B cell (primary cell): ENCODE measurements at regions not wholly inside any gene's neighbourhood (a gene's known extent, or its start where the extent isn't known, plus 50 kb on each side); places are given as distances from the start of the nearest gene placed in this dataset.

ENCODE experiments used
- ATAC-seq: fragments of 200-7000 bp; cut with Tn5 transposase; one replicate; pipeline ENCODE4 v1.10.0; 2021; ENCODE audit warnings: low read depth, mild to moderate bottlenecking, moderate number of reproducible peaks, moderate library complexity
- CTCF ChIA-PET: fragments of 350-600 bp; sonication (Branson Sonifier 250); formaldehyde crosslinking; loops from one replicate; lab custom pipeline; 2021; ENCODE audit warnings: antibody characterized with exemption, inconsistent platforms; lab: Charles Lee
- POLR2A ChIA-PET: fragments of 350-600 bp; sonication (Branson Sonifier 250); formaldehyde crosslinking; loops from one replicate; lab custom pipeline; 2021; ENCODE audit warnings: antibody characterized with exemption; lab: Charles Lee
- DNase-seq: peaks from one replicate; pipeline ENCODE4 v3.0.0; 2013
- H2AFZ ChIP-seq: 2 replicates; pipeline ENCODE4 v1.6.1; 2012; ENCODE audit warnings: mild to moderate bottlenecking, low read depth, low read length; ENCODE audit not compliant: insufficient read depth, poor library complexity, severe bottlenecking
- H3K27ac ChIP-seq, 2 donors: 1 replicate in 1 of 2; 2 replicates in 1 of 2; pipeline ENCODE4 v1.5.1; 2012 to 2013; ENCODE audit warnings: low read length in 2 of 2, mild to moderate bottlenecking in 2 of 2, moderate library complexity in 1 of 2
- H3K27me3 ChIP-seq, 4 experiments: fragments of 200-600 bp in 1 of 4; sonication (generic) in 1 of 4; replicated peaks in 1 of 4; 1 replicate in 2 of 4; 2 replicates in 2 of 4; pipeline versions ENCODE4 v1.6.1 to v1.7.0; 2013 to 2016; ENCODE audit warnings: low read length in 3 of 4, mild to moderate bottlenecking in 2 of 4, mixed read lengths in 1 of 4, moderate library complexity in 1 of 4; ENCODE audit not compliant: insufficient read depth in 4 of 4, control insufficient read depth in 3 of 4; ENCODE audit errors: control extremely low read depth in 1 of 4
- H3K36me3 ChIP-seq, 2 experiments: replicated peaks in 1 of 2; 1 replicate in 1 of 2; 2 replicates in 1 of 2; pipeline versions ENCODE4 v1.6.1 to v1.7.1; 2013; ENCODE audit warnings: low read length in 1 of 2; ENCODE audit not compliant: insufficient read depth in 2 of 2, control insufficient read depth in 1 of 2; ENCODE audit errors: control extremely low read depth in 1 of 2, extremely low read depth in 1 of 2
- H3K4me1 ChIP-seq, 2 donors: fragments of 200-600 bp in 1 of 2; sonication (generic) in 1 of 2; 1 replicate in 1 of 2; 2 replicates in 1 of 2; pipeline versions ENCODE4 v1.5.1 to v1.6.1; 2013 to 2017; ENCODE audit warnings: low read length in 2 of 2; ENCODE audit not compliant: control insufficient read depth in 2 of 2, insufficient read depth in 2 of 2
- H3K4me2 ChIP-seq: replicated peaks from 2 replicates; pipeline ENCODE3; 2012; ENCODE audit warnings: mild to moderate bottlenecking, low read depth, low read length; ENCODE audit not compliant: poor library complexity, severe bottlenecking
- H3K4me3 ChIP-seq, 5 experiments: fragments of 200-600 bp in 1 of 5; sonication (generic) in 1 of 5; 1 replicate in 3 of 5; 2 replicates in 2 of 5; pipeline versions ENCODE4 v1.5.1 to v1.7.0; 2011 to 2016; ENCODE audit warnings: low read length in 4 of 5, mild to moderate bottlenecking in 4 of 5, low read depth in 2 of 5, control low read depth in 1 of 5, moderate library complexity in 1 of 5; ENCODE audit not compliant: insufficient read depth in 1 of 5; ENCODE audit errors: control extremely low read depth in 1 of 5, extremely low read depth in 1 of 5
- H3K79me2 ChIP-seq: fragments of 200-600 bp; sonication (generic); one replicate; pipeline ENCODE4 v1.6.0; 2016; ENCODE audit warnings: low read length; ENCODE audit not compliant: control insufficient read depth, insufficient read depth
- H3K9ac ChIP-seq: fragments of 200-600 bp; sonication (generic); 2 replicates; pipeline ENCODE4 v1.6.1; 2017; ENCODE audit warnings: mild to moderate bottlenecking, low read length, moderate library complexity
- H3K9me3 ChIP-seq, 3 donors: one replicate each; pipeline versions ENCODE4 v1.6.1 to v1.7.1; 2013; ENCODE audit warnings: low read length in 2 of 3; ENCODE audit not compliant: control insufficient read depth in 2 of 3, insufficient read depth in 1 of 3; ENCODE audit errors: control extremely low read depth in 1 of 3
- H4K20me1 ChIP-seq: 2 replicates; pipeline ENCODE4 v1.6.0; 2012; ENCODE audit warnings: mild to moderate bottlenecking, low read length; ENCODE audit not compliant: insufficient read depth, control insufficient read depth, poor library complexity, severe bottlenecking
- H3K27ac Mint-ChIP-seq: one replicate; pipeline ENCODE4 v1.8.0; 2021; ENCODE audit warnings: mixed read lengths
- H3K27me3 Mint-ChIP-seq: one replicate; pipeline ENCODE4 v1.8.0; 2021; ENCODE audit warnings: mixed read lengths
- H3K4me1 Mint-ChIP-seq: one replicate; pipeline ENCODE4 v1.8.0; 2021; ENCODE audit warnings: mixed read lengths
- H3K4me3 Mint-ChIP-seq: one replicate; pipeline ENCODE4 v1.8.0; 2021; ENCODE audit warnings: mixed read lengths
- H3K9me3 Mint-ChIP-seq: one replicate; pipeline ENCODE4 v1.8.0; 2022; ENCODE audit warnings: mixed read lengths; ENCODE audit not compliant: insufficient read depth
- CTCF ChIP-seq: fragments of 200-600 bp; IDR thresholded peaks from one replicate; pipeline ENCODE4 v1.8.0; 2022; ENCODE audit warnings: antibody characterized with exemption, mild to moderate bottlenecking
- EZH2 ChIP-seq: IDR thresholded peaks from 2 replicates; pipeline ENCODE4 v1.6.1; 2012; ENCODE audit warnings: borderline replicate concordance, low read depth, mild to moderate bottlenecking, moderate library complexity, low read length; ENCODE audit not compliant: insufficient read depth, poor library complexity, severe bottlenecking
- WGBS: methylation state at CpG from one replicate; pipeline ENCODE4 v1.1.5; 2013; ENCODE audit warnings: missing lambda C conversion rate; ENCODE audit not compliant: insufficient coverage; 5-methylcytosine and 5-hydroxymethylcytosine counted together
- intact Hi-C: fragments of 100-400 bp; cut with micrococcal nuclease; formaldehyde crosslinking; loops from one replicate; pipeline ENCODE4 v1.10.0; 2022

- Histone ChIP-seq H3K9me3 (no peaks in the 10 kb centered on the region), H3K4me3 (no peak overlapping the region), H3K27ac (no peak overlapping the region), H3K79me2 (no peaks in the 10 kb centered on the region), H3K4me1 (no peaks in the 10 kb centered on the region), H4K20me1 (no peaks in the 10 kb centered on the region), H2AFZ (no peak overlapping the region), H3K27me3 (no peaks in the 10 kb centered on the region), H3K9ac (no peak overlapping the region), H3K4me2 (no peak overlapping the region), H3K36me3 (no peaks in the 10 kb centered on the region)
- no peaks in the 10 kb centered on the region for H3K4me1 Mint-ChIP-seq
- ChIA-PET POLR2A (no interaction called here), CTCF (no interaction called here)
- H3K27ac Mint-ChIP-seq = no peak overlapping the region
- H3K4me3 Mint-ChIP-seq = no peak overlapping the region
- no peaks in the 10 kb centered on the region for H3K27me3 Mint-ChIP-seq
- no peaks in the 10 kb centered on the region for H3K9me3 Mint-ChIP-seq
- no CpG with 5 or more reads among the region's 5 CpGs for WGBS
- DNase-seq = no peak
- ATAC-seq = no peak
- intact Hi-C loops = no loop called here
- TF ChIP-seq CTCF (no peak), EZH2 (no peak)
Measured at GRCh38 chr13:75021151-75021550, 460.8 kb downstream of the TBC1D4 start.

- no peaks in the 10 kb centered on the region for H3K4me1 Mint-ChIP-seq
- DNase-seq (no peak), ATAC-seq (no peak)
- H3K27me3 Mint-ChIP-seq = no peaks in the 10 kb centered on the region
- H4K20me1 ChIP-seq = no peaks in the 10 kb centered on the region
- CTCF ChIA-PET = no interaction called here
- H3K4me1 ChIP-seq = no peaks in the 10 kb centered on the region
- POLR2A ChIA-PET = no interaction called here
- no peak for TF ChIP-seq CTCF
- no peak for TF ChIP-seq EZH2
- H3K4me3 ChIP-seq = no peak overlapping the region
- intact Hi-C loops = no loop called here
- H2AFZ ChIP-seq = no peak overlapping the region
- no peaks in the 10 kb centered on the region for H3K79me2 ChIP-seq
- H3K4me2 ChIP-seq = no peak overlapping the region
- H3K27ac ChIP-seq = no peak overlapping the region
- H3K27ac Mint-ChIP-seq = no peak overlapping the region
- peaks cover 0 to 3% (median 0%) of the 10 kb centered on the region in 4 experiments for H3K27me3 ChIP-seq
- H3K9me3 Mint-ChIP-seq = no peaks in the 10 kb centered on the region
- no peak overlapping the region for H3K4me3 Mint-ChIP-seq
- H3K36me3 ChIP-seq = no peaks in the 10 kb centered on the region
- H3K9me3 ChIP-seq = no peaks in the 10 kb centered on the region
- no peak overlapping the region for H3K9ac ChIP-seq
- WGBS = no CpG with 5 or more reads among the region's 1 CpG
Measured at GRCh38 chr13:75016225-75016624, 465.7 kb downstream of the TBC1D4 start.
